Ovary (tissue), 3 donors: ENCODE measurements at regions not wholly inside any gene's neighbourhood (a gene's known extent, or its start where the extent isn't known, plus 50 kb on each side); places are given as distances from the start of the nearest gene placed in this dataset.

Source experiments
- CTCF ChIP-seq, 3 donors: fragments of 450-650 bp in 2 of 3; fragments of 200-600 bp in 1 of 3; IDR thresholded peaks; one replicate each; pipeline versions ENCODE4 v1.5.1 to v1.8.0; 2016 to 2022; ENCODE audit warnings: antibody characterized with exemption in 3 of 3, mild to moderate bottlenecking in 1 of 3
- EP300 ChIP-seq: sonication (generic); formaldehyde crosslinking; IDR thresholded peaks from one replicate; pipeline ENCODE4 v1.6.1; 2017; ENCODE audit warnings: antibody characterized with exemption
- POLR2A ChIP-seq: fragments of 450-650 bp; IDR thresholded peaks from one replicate; pipeline ENCODE4 v1.6.1; 2017; ENCODE audit warnings: antibody characterized with exemption, mild to moderate bottlenecking, moderate library complexity
- donor health status: DM: no; HTN: no; CAD: no.

GRCh38 chr13:78339927-78340326 is 263.4 kb downstream of the POU4F1 start:
- TF ChIP-seq CTCF (IDR thresholded peaks at IDR 0.05) = no peak
- no peak for TF ChIP-seq POLR2A
- TF ChIP-seq EP300 = no peak
